HuH-7.5 (cell line): ENCODE measurements at regions not wholly inside any gene's neighbourhood (a gene's known extent, or its start where the extent isn't known, plus 50 kb on each side); places are given as distances from the start of the nearest gene placed in this dataset.
A peak's percentile ranks its signal among the peaks of the same experiment; 100 is the strongest.
"Not testable (repeated sequence)": the region's sequence is repeated elsewhere in the genome, so short reads cannot be mapped to it uniquely, and the experiment has no call there.

ENCODE experiments used
- DNase-seq: peaks from one replicate; pipeline ENCODE4 v3.0.0; 2011; ENCODE audit warnings: low spot score

GRCh38 chr14:88983755-88984154 is 159.3 kb downstream of the TTC8 start:
- DNase-seq, result no peak

- DNase-seq, result no peak
Observed at GRCh38 chr14:88985654-88986053, 161.2 kb downstream of the TTC8 start.

- DNase-seq, result no peak
Observed at GRCh38 chr14:88986146-88986841, 161.8 kb downstream of the TTC8 start.

- DNase-seq, result not testable (repeated sequence)
Observed at GRCh38 chr14:88986908-88987307, 162.5 kb downstream of the TTC8 start.

GRCh38 chr14:88987516-88987915 is 163.1 kb downstream of the TTC8 start:
- no peak for DNase-seq

GRCh38 chr14:88989911-88990310 is 165.5 kb downstream of the TTC8 start:
- DNase-seq, result no peak

- no peak for DNase-seq
Observed at GRCh38 chr14:88990856-88991255, 166.4 kb downstream of the TTC8 start.

- DNase-seq, result no peak
Observed at GRCh38 chr14:88992011-88992410, 167.6 kb downstream of the TTC8 start.

GRCh38 chr14:88993946-88994345 is 169.5 kb downstream of the TTC8 start:
- no peak for DNase-seq

GRCh38 chr14:88995437-88996198 is 171.2 kb downstream of the TTC8 start:
- DNase-seq, result no peak

GRCh38 chr14:88998027-88998426 is 173.6 kb downstream of the TTC8 start:
- DNase-seq, result no peak

- DNase-seq, result no peak
Observed at GRCh38 chr14:88999137-88999536, 174.7 kb downstream of the TTC8 start.

GRCh38 chr14:89000007-89000942 is 175.8 kb downstream of the TTC8 start:
- DNase-seq, result no peak

- no peak for DNase-seq
Observed at GRCh38 chr14:89004166-89004565, 179.7 kb downstream of the TTC8 start.

GRCh38 chr14:89007906-89008305 is 183.5 kb downstream of the TTC8 start:
- DNase-seq, result no peak

GRCh38 chr14:89011355-89012281 is 187.2 kb downstream of the TTC8 start:
- DNase-seq, result no peak

GRCh38 chr14:89012282-89013097 is 188.0 kb downstream of the TTC8 start:
- DNase-seq, result no peak

GRCh38 chr14:89013098-89013504 is 188.7 kb downstream of the TTC8 start:
- DNase-seq, result peak; percentile 63

- no peak for DNase-seq
Observed at GRCh38 chr14:89013698-89014568, 189.5 kb downstream of the TTC8 start.

- DNase-seq, result no peak
Observed at GRCh38 chr14:89014569-89014850, 190.1 kb downstream of the TTC8 start.
